ENCODE measurements at regions not wholly inside any gene's neighbourhood (a gene's known extent, or its start where the extent isn't known, plus 50 kb on each side); places are given as distances from the start of the nearest gene placed in this dataset.
"Not testable (repeated sequence)": the region's sequence is repeated elsewhere in the genome, so short reads cannot be mapped to it uniquely, and the experiment has no call there.

DNA sequence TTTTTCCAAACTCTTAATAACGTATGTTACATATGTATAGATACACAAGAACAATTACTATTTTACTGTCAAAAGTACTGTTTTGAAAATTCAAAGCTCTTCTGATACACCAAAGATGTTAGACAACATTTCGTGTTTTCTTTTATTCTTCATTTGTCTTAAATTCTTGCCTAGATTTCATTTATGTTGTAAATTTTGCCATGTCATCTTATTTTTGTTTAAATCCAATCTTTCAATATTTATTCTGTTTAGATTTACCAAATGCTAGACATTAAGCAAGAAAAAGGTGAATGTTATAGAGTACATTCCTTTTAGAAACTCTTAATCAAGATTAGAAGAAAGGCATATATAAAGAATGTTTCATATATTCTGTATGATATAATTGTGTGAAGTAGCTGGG is 876.9 kb downstream of the KCNT2 start:
- no peak overlapping the region for H3K27ac Mint-ChIP-seq
- no peaks in the 10 kb centered on the region for H3K27me3 ChIP-seq (ENCODE audit: control insufficient read depth, insufficient read depth, low read length)
- DNase-seq, result no peak
- no peaks in the 10 kb centered on the region for H3K4me1 ChIP-seq (ENCODE audit: control insufficient read depth, insufficient read depth, low read length)
- no peaks in the 10 kb centered on the region for H3K4me1 Mint-ChIP-seq
- no CpG with 5 or more reads among the region's 2 CpGs for WGBS (ENCODE audit: insufficient coverage)
- H3K9me3 ChIP-seq (ENCODE audit: control insufficient read depth, insufficient read depth, low read length), result no peaks in the 10 kb centered on the region
- intact Hi-C loops (cut with micrococcal nuclease), result no loop called here
- H3K36me3 ChIP-seq (ENCODE audit: control insufficient read depth, insufficient read depth, low read length), result no peaks in the 10 kb centered on the region
- H3K4me3 Mint-ChIP-seq, result no peak overlapping the region
- TF ChIP-seq, protein P1, sequence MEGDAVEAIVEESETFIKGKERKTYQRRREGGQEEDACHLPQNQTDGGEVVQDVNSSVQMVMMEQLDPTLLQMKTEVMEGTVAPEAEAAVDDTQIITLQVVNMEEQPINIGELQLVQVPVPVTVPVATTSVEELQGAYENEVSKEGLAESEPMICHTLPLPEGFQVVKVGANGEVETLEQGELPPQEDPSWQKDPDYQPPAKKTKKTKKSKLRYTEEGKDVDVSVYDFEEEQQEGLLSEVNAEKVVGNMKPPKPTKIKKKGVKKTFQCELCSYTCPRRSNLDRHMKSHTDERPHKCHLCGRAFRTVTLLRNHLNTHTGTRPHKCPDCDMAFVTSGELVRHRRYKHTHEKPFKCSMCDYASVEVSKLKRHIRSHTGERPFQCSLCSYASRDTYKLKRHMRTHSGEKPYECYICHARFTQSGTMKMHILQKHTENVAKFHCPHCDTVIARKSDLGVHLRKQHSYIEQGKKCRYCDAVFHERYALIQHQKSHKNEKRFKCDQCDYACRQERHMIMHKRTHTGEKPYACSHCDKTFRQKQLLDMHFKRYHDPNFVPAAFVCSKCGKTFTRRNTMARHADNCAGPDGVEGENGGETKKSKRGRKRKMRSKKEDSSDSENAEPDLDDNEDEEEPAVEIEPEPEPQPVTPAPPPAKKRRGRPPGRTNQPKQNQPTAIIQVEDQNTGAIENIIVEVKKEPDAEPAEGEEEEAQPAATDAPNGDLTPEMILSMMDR (IDR thresholded peaks at IDR 0.05), result no peak
- H3K36me3 Mint-ChIP-seq, result no peaks in the 10 kb centered on the region
- no peaks in the 10 kb centered on the region for H3K27me3 Mint-ChIP-seq (ENCODE audit: low read depth in 2 of 2)
- no peak for ATAC-seq
- peaks cover 9 to 10% of the 10 kb centered on the region in 2 donors for H3K9me3 Mint-ChIP-seq
- no peak overlapping the region for H3K27ac ChIP-seq (ENCODE audit: low read length)
- H3K4me3 ChIP-seq (ENCODE audit: low read length), result no peak overlapping the region

DNA sequence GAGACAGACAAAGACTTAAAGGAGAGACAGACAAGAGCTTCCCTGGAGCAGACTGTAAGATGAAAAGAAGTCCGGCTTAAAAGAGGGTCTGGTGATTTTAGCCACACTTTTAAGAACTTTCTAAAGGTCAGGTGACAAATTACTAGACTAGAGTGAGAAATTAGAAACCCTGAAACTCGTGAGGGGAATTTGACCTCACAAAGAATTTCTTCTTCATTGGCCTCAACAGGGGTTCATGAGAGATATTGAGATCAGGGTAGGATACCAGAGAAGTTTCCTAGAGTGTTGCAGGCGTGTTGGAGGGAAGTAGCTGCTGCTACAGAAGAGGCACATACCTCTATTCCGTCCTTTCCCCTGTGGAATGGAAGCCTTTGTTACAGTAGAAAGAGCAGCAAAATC is 884.4 kb downstream of the KCNT2 start:
- Histone ChIP-seq H3K4me1 (ENCODE audit: control insufficient read depth, insufficient read depth, low read length) (no peaks in the 10 kb centered on the region), H3K27me3 (ENCODE audit: control insufficient read depth, insufficient read depth, low read length) (no peaks in the 10 kb centered on the region), H3K36me3 (ENCODE audit: control insufficient read depth, insufficient read depth, low read length) (no peaks in the 10 kb centered on the region), H3K4me3 (ENCODE audit: low read length) (no peak overlapping the region), H3K27ac (ENCODE audit: low read length) (no peak overlapping the region), H3K9me3 (ENCODE audit: control insufficient read depth, insufficient read depth, low read length) (no peaks in the 10 kb centered on the region)
- WGBS (ENCODE audit: insufficient coverage), result 85% methylated on average over 4 of the region's 4 CpGs
- no peak for ATAC-seq
- no peaks in the 10 kb centered on the region for H3K27me3 Mint-ChIP-seq (ENCODE audit: low read depth in 2 of 2)
- H3K4me1 Mint-ChIP-seq, result no peaks in the 10 kb centered on the region
- DNase-seq, result no peak
- no peaks in the 10 kb centered on the region for H3K36me3 Mint-ChIP-seq
- TF ChIP-seq, protein P1 (IDR thresholded peaks at IDR 0.05), result no peak
- peaks cover 6 to 16% of the 10 kb centered on the region in 2 donors for H3K9me3 Mint-ChIP-seq
- no peak overlapping the region for H3K27ac Mint-ChIP-seq
- H3K4me3 Mint-ChIP-seq, result no peak overlapping the region
- intact Hi-C loops (cut with micrococcal nuclease), result no loop called here

DNA sequence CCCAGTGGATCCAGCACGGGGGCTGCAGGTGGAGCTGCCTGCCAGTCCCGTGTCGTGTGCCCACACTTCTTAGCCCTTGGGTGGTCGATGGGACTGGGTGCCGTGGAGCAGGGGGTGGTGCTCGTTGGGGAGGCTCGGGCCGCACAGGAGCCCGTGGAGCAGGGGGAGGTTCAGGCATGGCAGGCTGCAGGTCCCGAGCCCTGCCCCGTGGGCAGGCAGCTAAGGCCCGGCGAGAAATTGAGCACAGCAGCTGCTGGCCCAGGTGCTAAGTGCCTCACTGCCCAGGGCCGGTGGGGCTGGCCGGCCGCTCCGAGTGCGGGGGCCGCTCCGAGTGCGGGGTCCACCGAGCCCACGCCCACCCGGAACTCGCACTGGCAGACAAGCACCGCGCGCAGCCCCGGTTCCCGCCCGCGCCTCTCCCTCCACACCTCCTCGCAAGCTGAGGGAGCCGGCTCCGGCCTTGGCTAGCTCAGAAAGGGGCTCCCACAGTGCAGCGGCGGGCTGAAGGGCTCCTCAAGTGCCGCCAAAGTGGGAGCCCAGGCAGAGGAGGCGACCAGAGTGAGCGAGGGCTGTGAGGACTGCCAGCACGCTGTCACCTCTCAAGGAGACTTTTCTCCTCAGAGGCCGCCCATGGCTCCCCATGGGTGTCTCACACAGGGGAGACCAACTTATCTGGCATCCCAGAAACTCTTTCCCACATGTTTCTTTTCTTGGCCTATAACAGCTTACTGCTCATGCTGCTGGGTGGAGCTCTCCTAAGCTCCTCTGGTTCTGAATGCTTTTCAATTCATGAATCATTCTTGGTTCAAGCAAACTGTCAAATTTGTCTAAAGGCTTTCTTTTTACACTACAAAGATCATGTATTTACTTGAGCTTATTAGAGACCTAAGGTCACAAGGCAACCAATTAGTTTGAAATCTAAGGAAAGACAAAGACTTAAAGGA is 885.1 kb downstream of the KCNT2 start:
- intact Hi-C loops (cut with micrococcal nuclease); H3K4me1 ChIP-seq (ENCODE audit: control insufficient read depth, insufficient read depth, low read length): not testable (repeated sequence)
- H3K9me3 Mint-ChIP-seq, result peaks cover 6 to 15% of the 10 kb centered on the region in 2 donors

DNA sequence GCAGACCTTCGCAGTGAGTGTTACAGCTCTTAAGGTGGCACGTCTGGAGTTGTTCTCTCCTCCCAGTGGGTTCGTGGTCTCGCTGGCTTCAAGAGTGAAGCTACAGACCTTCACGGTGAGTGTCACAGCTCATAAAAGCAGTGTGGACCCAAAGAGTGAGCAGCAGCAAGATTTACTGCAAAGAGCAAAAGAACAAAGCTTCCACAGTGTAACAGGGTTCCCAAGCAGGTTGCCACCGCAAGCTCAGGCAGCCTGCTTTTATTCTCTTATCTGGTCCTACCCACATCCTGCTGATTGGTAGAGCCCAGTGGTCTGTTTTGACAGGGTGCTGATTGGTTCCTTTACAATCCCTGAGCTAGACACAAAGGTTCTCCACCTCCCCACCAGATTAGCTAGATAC is 886.1 kb downstream of the KCNT2 start:
- H3K36me3 Mint-ChIP-seq; H3K9me3 Mint-ChIP-seq; H3K4me3 Mint-ChIP-seq; intact Hi-C loops (cut with micrococcal nuclease); H3K27me3 Mint-ChIP-seq (ENCODE audit: low read depth in 2 of 2); H3K36me3 ChIP-seq (ENCODE audit: control insufficient read depth, insufficient read depth, low read length); H3K27me3 ChIP-seq (ENCODE audit: control insufficient read depth, insufficient read depth, low read length); ATAC-seq; H3K4me3 ChIP-seq (ENCODE audit: low read length); DNase-seq; H3K9me3 ChIP-seq (ENCODE audit: control insufficient read depth, insufficient read depth, low read length); H3K4me1 Mint-ChIP-seq; H3K4me1 ChIP-seq (ENCODE audit: control insufficient read depth, insufficient read depth, low read length); H3K27ac ChIP-seq (ENCODE audit: low read length); H3K27ac Mint-ChIP-seq: not testable (repeated sequence)
- WGBS (ENCODE audit: insufficient coverage), result 75% methylated on average over 6 of the region's 6 CpGs

More for the DNA sequence above, 885.1 kb downstream of the KCNT2 start:
- not testable (repeated sequence) for H3K27me3 Mint-ChIP-seq (ENCODE audit: low read depth in 2 of 2); H3K36me3 Mint-ChIP-seq; H3K4me1 Mint-ChIP-seq; H3K4me3 Mint-ChIP-seq; ATAC-seq; H3K27me3 ChIP-seq (ENCODE audit: control insufficient read depth, insufficient read depth, low read length); DNase-seq; H3K27ac Mint-ChIP-seq; H3K36me3 ChIP-seq (ENCODE audit: control insufficient read depth, insufficient read depth, low read length); H3K9me3 ChIP-seq (ENCODE audit: control insufficient read depth, insufficient read depth, low read length); H3K27ac ChIP-seq (ENCODE audit: low read length); H3K4me3 ChIP-seq (ENCODE audit: low read length)
- WGBS (ENCODE audit: insufficient coverage), result 96% methylated on average over 40 of the region's 42 CpGs

All from natural killer cell (primary cell).